HG03108 (cell line): ENCODE measurements at regions not wholly inside any gene's neighbourhood (a gene's known extent, or its start where the extent isn't known, plus 50 kb on each side); places are given as distances from the start of the nearest gene placed in this dataset.

Source experiments
- ATAC-seq: cut with Tn5 transposase; IDR thresholded peaks from one replicate; pipeline ENCODE4 v1.9.1; 2021; ENCODE audit warnings: moderate library complexity; ENCODE audit not compliant: unreplicated experiment

DNA sequence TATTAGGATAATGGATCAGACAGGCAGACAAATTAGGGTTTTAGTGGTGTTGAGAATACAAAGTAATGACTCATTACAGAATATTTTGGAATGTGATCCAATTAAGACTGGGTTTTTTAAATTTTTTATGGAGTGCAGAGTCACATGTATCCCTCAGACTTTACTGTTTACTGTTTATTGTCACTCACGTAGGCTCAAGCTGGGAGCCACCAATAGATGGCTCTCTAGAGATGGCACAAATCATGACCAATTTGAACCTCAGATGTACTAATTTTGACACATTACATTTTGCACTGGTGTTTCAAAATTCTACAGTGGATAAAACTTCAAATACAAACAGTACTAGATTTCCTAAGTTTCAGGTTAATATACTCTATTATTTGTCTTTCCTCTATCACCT is 53.6 kb upstream of the ANO3 start:
- no peak for ATAC-seq
